B cell (primary cell): ENCODE measurements at regions not wholly inside any gene's neighbourhood (a gene's known extent, or its start where the extent isn't known, plus 50 kb on each side); places are given as distances from the start of the nearest gene placed in this dataset.

ENCODE experiments used
- ATAC-seq: fragments of 200-7000 bp; cut with Tn5 transposase; one replicate; pipeline ENCODE4 v1.10.0; 2021; ENCODE audit warnings: low read depth, mild to moderate bottlenecking, moderate number of reproducible peaks, moderate library complexity
- CTCF ChIA-PET: fragments of 350-600 bp; sonication (Branson Sonifier 250); formaldehyde crosslinking; loops from one replicate; lab custom pipeline; 2021; ENCODE audit warnings: antibody characterized with exemption, inconsistent platforms; lab: Charles Lee
- POLR2A ChIA-PET: fragments of 350-600 bp; sonication (Branson Sonifier 250); formaldehyde crosslinking; loops from one replicate; lab custom pipeline; 2021; ENCODE audit warnings: antibody characterized with exemption; lab: Charles Lee
- DNase-seq: peaks from one replicate; pipeline ENCODE4 v3.0.0; 2013
- H2AFZ ChIP-seq: 2 replicates; pipeline ENCODE4 v1.6.1; 2012; ENCODE audit warnings: mild to moderate bottlenecking, low read depth, low read length; ENCODE audit not compliant: insufficient read depth, poor library complexity, severe bottlenecking
- H3K27ac ChIP-seq, 2 donors: 1 replicate in 1 of 2; 2 replicates in 1 of 2; pipeline ENCODE4 v1.5.1; 2012 to 2013; ENCODE audit warnings: low read length in 2 of 2, mild to moderate bottlenecking in 2 of 2, moderate library complexity in 1 of 2
- H3K27me3 ChIP-seq, 4 experiments: fragments of 200-600 bp in 1 of 4; sonication (generic) in 1 of 4; replicated peaks in 1 of 4; 1 replicate in 2 of 4; 2 replicates in 2 of 4; pipeline versions ENCODE4 v1.6.1 to v1.7.0; 2013 to 2016; ENCODE audit warnings: low read length in 3 of 4, mild to moderate bottlenecking in 2 of 4, mixed read lengths in 1 of 4, moderate library complexity in 1 of 4; ENCODE audit not compliant: insufficient read depth in 4 of 4, control insufficient read depth in 3 of 4; ENCODE audit errors: control extremely low read depth in 1 of 4
- H3K36me3 ChIP-seq, 2 experiments: replicated peaks in 1 of 2; 1 replicate in 1 of 2; 2 replicates in 1 of 2; pipeline versions ENCODE4 v1.6.1 to v1.7.1; 2013; ENCODE audit warnings: low read length in 1 of 2; ENCODE audit not compliant: insufficient read depth in 2 of 2, control insufficient read depth in 1 of 2; ENCODE audit errors: control extremely low read depth in 1 of 2, extremely low read depth in 1 of 2
- H3K4me1 ChIP-seq, 2 donors: fragments of 200-600 bp in 1 of 2; sonication (generic) in 1 of 2; 1 replicate in 1 of 2; 2 replicates in 1 of 2; pipeline versions ENCODE4 v1.5.1 to v1.6.1; 2013 to 2017; ENCODE audit warnings: low read length in 2 of 2; ENCODE audit not compliant: control insufficient read depth in 2 of 2, insufficient read depth in 2 of 2
- H3K4me2 ChIP-seq: replicated peaks from 2 replicates; pipeline ENCODE3; 2012; ENCODE audit warnings: mild to moderate bottlenecking, low read depth, low read length; ENCODE audit not compliant: poor library complexity, severe bottlenecking
- H3K4me3 ChIP-seq, 5 experiments: fragments of 200-600 bp in 1 of 5; sonication (generic) in 1 of 5; 1 replicate in 3 of 5; 2 replicates in 2 of 5; pipeline versions ENCODE4 v1.5.1 to v1.7.0; 2011 to 2016; ENCODE audit warnings: low read length in 4 of 5, mild to moderate bottlenecking in 4 of 5, low read depth in 2 of 5, control low read depth in 1 of 5, moderate library complexity in 1 of 5; ENCODE audit not compliant: insufficient read depth in 1 of 5; ENCODE audit errors: control extremely low read depth in 1 of 5, extremely low read depth in 1 of 5
- H3K79me2 ChIP-seq: fragments of 200-600 bp; sonication (generic); one replicate; pipeline ENCODE4 v1.6.0; 2016; ENCODE audit warnings: low read length; ENCODE audit not compliant: control insufficient read depth, insufficient read depth
- H3K9ac ChIP-seq: fragments of 200-600 bp; sonication (generic); 2 replicates; pipeline ENCODE4 v1.6.1; 2017; ENCODE audit warnings: mild to moderate bottlenecking, low read length, moderate library complexity
- H3K9me3 ChIP-seq, 3 donors: one replicate each; pipeline versions ENCODE4 v1.6.1 to v1.7.1; 2013; ENCODE audit warnings: low read length in 2 of 3; ENCODE audit not compliant: control insufficient read depth in 2 of 3, insufficient read depth in 1 of 3; ENCODE audit errors: control extremely low read depth in 1 of 3
- H4K20me1 ChIP-seq: 2 replicates; pipeline ENCODE4 v1.6.0; 2012; ENCODE audit warnings: mild to moderate bottlenecking, low read length; ENCODE audit not compliant: insufficient read depth, control insufficient read depth, poor library complexity, severe bottlenecking
- H3K27ac Mint-ChIP-seq: one replicate; pipeline ENCODE4 v1.8.0; 2021; ENCODE audit warnings: mixed read lengths
- H3K27me3 Mint-ChIP-seq: one replicate; pipeline ENCODE4 v1.8.0; 2021; ENCODE audit warnings: mixed read lengths
- H3K4me1 Mint-ChIP-seq: one replicate; pipeline ENCODE4 v1.8.0; 2021; ENCODE audit warnings: mixed read lengths
- H3K4me3 Mint-ChIP-seq: one replicate; pipeline ENCODE4 v1.8.0; 2021; ENCODE audit warnings: mixed read lengths
- H3K9me3 Mint-ChIP-seq: one replicate; pipeline ENCODE4 v1.8.0; 2022; ENCODE audit warnings: mixed read lengths; ENCODE audit not compliant: insufficient read depth
- EZH2 ChIP-seq: IDR thresholded peaks from 2 replicates; pipeline ENCODE4 v1.6.1; 2012; ENCODE audit warnings: borderline replicate concordance, low read depth, mild to moderate bottlenecking, moderate library complexity, low read length; ENCODE audit not compliant: insufficient read depth, poor library complexity, severe bottlenecking
- WGBS: methylation state at CpG from one replicate; pipeline ENCODE4 v1.1.5; 2013; ENCODE audit warnings: missing lambda C conversion rate; ENCODE audit not compliant: insufficient coverage; 5-methylcytosine and 5-hydroxymethylcytosine counted together
- intact Hi-C: fragments of 100-400 bp; cut with micrococcal nuclease; formaldehyde crosslinking; loops from one replicate; pipeline ENCODE4 v1.10.0; 2022
- TF ChIP-seq, protein P1 (sequence below): fragments of 200-600 bp; IDR thresholded peaks from one replicate; pipeline ENCODE4 v1.8.0; 2022; ENCODE audit warnings: antibody characterized with exemption, mild to moderate bottlenecking

DNA sequence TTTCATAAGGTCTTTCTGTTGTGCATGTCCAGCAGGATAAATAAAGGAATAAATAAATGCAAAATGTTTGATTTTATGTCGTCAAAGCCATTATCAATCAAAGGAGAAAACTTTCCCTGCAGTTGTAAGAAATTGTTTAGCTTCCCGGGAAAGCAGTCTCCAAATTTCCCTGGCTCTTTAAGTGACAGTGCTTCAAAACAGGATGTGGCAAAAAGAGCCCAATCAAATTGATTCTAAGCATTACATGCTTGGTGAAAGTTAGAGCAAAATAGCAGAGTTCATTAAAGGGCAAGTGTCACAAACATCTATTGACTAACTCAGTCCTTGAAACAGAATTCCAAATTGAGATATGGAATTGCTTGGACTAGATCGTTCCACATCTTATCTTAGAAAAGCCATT, 704.1 kb downstream of the PRELID2 start:
- TF ChIP-seq, protein P1, sequence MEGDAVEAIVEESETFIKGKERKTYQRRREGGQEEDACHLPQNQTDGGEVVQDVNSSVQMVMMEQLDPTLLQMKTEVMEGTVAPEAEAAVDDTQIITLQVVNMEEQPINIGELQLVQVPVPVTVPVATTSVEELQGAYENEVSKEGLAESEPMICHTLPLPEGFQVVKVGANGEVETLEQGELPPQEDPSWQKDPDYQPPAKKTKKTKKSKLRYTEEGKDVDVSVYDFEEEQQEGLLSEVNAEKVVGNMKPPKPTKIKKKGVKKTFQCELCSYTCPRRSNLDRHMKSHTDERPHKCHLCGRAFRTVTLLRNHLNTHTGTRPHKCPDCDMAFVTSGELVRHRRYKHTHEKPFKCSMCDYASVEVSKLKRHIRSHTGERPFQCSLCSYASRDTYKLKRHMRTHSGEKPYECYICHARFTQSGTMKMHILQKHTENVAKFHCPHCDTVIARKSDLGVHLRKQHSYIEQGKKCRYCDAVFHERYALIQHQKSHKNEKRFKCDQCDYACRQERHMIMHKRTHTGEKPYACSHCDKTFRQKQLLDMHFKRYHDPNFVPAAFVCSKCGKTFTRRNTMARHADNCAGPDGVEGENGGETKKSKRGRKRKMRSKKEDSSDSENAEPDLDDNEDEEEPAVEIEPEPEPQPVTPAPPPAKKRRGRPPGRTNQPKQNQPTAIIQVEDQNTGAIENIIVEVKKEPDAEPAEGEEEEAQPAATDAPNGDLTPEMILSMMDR = no peak
- TF ChIP-seq EZH2 = no peak
- H3K27me3 ChIP-seq = no peaks in the 10 kb centered on the region
- Mint-ChIP-seq H3K4me3 (no peak overlapping the region), H3K4me1 (no peaks in the 10 kb centered on the region), H3K27me3 (peaks cover 3% of the 10 kb centered on the region), H3K9me3 (peaks cover 2% of the 10 kb centered on the region), H3K27ac (no peak overlapping the region)
- POLR2A ChIA-PET = no interaction called here
- no peaks in the 10 kb centered on the region for H3K4me1 ChIP-seq
- no peak overlapping the region for H3K27ac ChIP-seq
- H3K4me2 ChIP-seq = no peak overlapping the region
- H3K9ac ChIP-seq = no peak overlapping the region
- CTCF ChIA-PET = no interaction called here
- H3K79me2 ChIP-seq = no peaks in the 10 kb centered on the region
- ATAC-seq = no peak
- H3K4me3 ChIP-seq = no peak overlapping the region
- H3K36me3 ChIP-seq = no peaks in the 10 kb centered on the region
- H3K9me3 ChIP-seq = no peaks in the 10 kb centered on the region
- WGBS = no CpG with 5 or more reads among the region's 3 CpGs
- intact Hi-C loops = no loop called here
- no peaks in the 10 kb centered on the region for H4K20me1 ChIP-seq
- no peak overlapping the region for H2AFZ ChIP-seq
- no peak for DNase-seq

DNA sequence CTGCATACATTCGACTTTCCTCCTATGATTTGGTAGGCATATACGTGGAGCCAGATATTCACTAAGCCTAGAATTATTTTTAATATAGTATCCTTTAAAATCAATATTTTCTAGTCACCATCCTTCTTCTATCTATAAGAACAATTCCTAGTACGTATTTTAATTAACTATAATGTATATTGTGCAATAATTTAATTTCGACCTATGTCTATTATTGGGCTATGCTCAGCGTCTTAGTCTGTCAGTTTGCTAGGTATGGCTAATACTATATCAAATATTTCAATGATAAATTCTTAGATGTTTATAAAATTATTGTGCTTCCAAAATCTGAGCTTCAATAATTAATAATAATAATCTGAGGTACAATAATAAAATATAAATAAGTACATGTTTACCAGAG, 705.3 kb downstream of the PRELID2 start:
- no peak overlapping the region for H3K9ac ChIP-seq
- Mint-ChIP-seq H3K9me3 (peaks cover 2% of the 10 kb centered on the region), H3K4me1 (no peaks in the 10 kb centered on the region), H3K27me3 (peaks cover 3% of the 10 kb centered on the region), H3K4me3 (no peak overlapping the region), H3K27ac (no peak overlapping the region)
- intact Hi-C loops = no loop called here
- ATAC-seq (no peak), DNase-seq (no peak)
- no peaks in the 10 kb centered on the region for H3K79me2 ChIP-seq
- H4K20me1 ChIP-seq = no peaks in the 10 kb centered on the region
- CTCF ChIA-PET = no interaction called here
- no peak overlapping the region for H3K27ac ChIP-seq
- no peaks in the 10 kb centered on the region for H3K4me1 ChIP-seq
- H3K4me3 ChIP-seq = no peak overlapping the region
- no peak overlapping the region for H3K4me2 ChIP-seq
- no peaks in the 10 kb centered on the region for H3K36me3 ChIP-seq
- POLR2A ChIA-PET = no interaction called here
- no peaks in the 10 kb centered on the region for H3K27me3 ChIP-seq
- H3K9me3 ChIP-seq = no peaks in the 10 kb centered on the region
- no CpG with 5 or more reads among the region's 5 CpGs for WGBS
- H2AFZ ChIP-seq = no peak overlapping the region
- TF ChIP-seq, protein P1 = no peak
- no peak for TF ChIP-seq EZH2
